PFSK-1 (cell line): ENCODE measurements at regions not wholly inside any gene's neighbourhood (a gene's known extent, or its start where the extent isn't known, plus 50 kb on each side); places are given as distances from the start of the nearest gene placed in this dataset.

Experiments
- FOXP2 ChIP-seq: optimal IDR thresholded peaks from 2 replicates; pipeline ENCODE3; 2011; ENCODE audit warnings: borderline replicate concordance, control low read depth, inconsistent platforms; ENCODE audit not compliant: insufficient read depth; ENCODE audit errors: extremely low read length, extremely low read depth
- POLR2AphosphoS5 ChIP-seq: IDR thresholded peaks from 2 replicates; pipeline ENCODE4 v1.6.1; 2012; ENCODE audit warnings: low read depth, mild to moderate bottlenecking, control low read depth, low read length, moderate library complexity
- REST ChIP-seq, 2 experiments: IDR thresholded peaks; 2 replicates each; pipeline versions ENCODE4 v1.6.1 to v1.8.0; 2011 to 2012; ENCODE audit warnings: low read depth in 2 of 2, low read length in 2 of 2, control low read depth in 1 of 2, inconsistent platforms in 1 of 2, mild to moderate bottlenecking in 1 of 2, moderate library complexity in 1 of 2; ENCODE audit not compliant: insufficient read depth in 1 of 2
- SIN3A ChIP-seq: IDR thresholded peaks from 2 replicates; pipeline ENCODE4 v1.6.1; 2012; ENCODE audit warnings: mild to moderate bottlenecking, low read length, moderate library complexity, borderline replicate concordance; ENCODE audit not compliant: insufficient read depth
- TAF1 ChIP-seq: IDR thresholded peaks from 2 replicates; pipeline ENCODE4 v1.6.1; 2012; ENCODE audit warnings: low read length, control low read depth, borderline replicate concordance; ENCODE audit not compliant: insufficient read depth

- TF ChIP-seq TAF1: no peak
- no peak for TF ChIP-seq POLR2AphosphoS5
Measured at GRCh38 chr12:124398578-124399227, 103.8 kb downstream of the RFLNA start.

- TF ChIP-seq TAF1 (no peak), POLR2AphosphoS5 (no peak), FOXP2 (no peak), REST (IDR thresholded peaks at IDR 0.05; ENCODE audit: insufficient read depth in 1 of 2, low read depth in 2 of 2, low read length in 2 of 2) (no peak), SIN3A (no peak)
Measured at GRCh38 chr12:124397807-124398577, 103.1 kb downstream of the RFLNA start.

DNA sequence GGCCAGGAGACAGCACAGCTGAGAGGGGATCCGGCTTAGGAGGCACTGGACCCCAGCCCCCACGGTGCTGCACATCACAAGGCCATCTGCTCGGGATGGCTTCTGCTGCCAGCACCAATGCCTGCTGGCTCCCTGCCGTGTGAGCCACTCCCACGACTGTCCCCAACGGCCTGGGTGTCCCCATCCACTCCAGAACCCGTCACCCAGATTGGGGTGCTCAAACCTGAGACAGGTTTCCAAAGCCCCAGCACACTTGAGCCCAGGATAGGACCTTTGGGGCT, 102.4 kb downstream of the RFLNA start:
- TF ChIP-seq TAF1 (no peak), POLR2AphosphoS5 (no peak), FOXP2 (no peak), REST (IDR thresholded peaks at IDR 0.05; ENCODE audit: insufficient read depth in 1 of 2, low read depth in 2 of 2, low read length in 2 of 2) (no peak), SIN3A (no peak)

- no peak for TF ChIP-seq TAF1
- no peak for TF ChIP-seq POLR2AphosphoS5
- no peak for TF ChIP-seq SIN3A
- TF ChIP-seq FOXP2: no peak
- no peak for TF ChIP-seq REST (IDR thresholded peaks at IDR 0.05; ENCODE audit: insufficient read depth in 1 of 2, low read depth in 2 of 2, low read length in 2 of 2)
Measured at GRCh38 chr12:124396544-124397398, 101.9 kb downstream of the RFLNA start.

DNA sequence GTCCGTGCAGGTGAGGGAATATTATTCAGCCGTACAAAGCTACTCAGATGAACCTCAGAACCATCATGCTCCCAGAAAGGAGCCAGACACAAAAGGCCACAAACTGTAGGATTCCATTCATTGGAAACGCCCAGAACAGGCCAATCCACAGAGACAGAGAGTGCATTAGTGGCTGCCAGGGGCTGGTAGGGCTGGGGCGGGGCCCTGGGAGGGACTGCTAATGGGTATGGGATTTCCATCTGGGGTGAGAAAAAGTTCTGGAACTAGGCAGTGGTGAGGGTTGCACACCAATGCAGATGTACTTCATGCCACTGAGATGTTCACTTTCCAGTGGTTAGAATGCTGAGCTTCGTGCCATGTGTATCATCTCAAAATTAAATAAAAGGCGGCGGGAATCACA, 101.1 kb downstream of the RFLNA start:
- no peak for TF ChIP-seq POLR2AphosphoS5
- no peak for TF ChIP-seq SIN3A
- no peak for TF ChIP-seq REST (IDR thresholded peaks at IDR 0.05; ENCODE audit: insufficient read depth in 1 of 2, low read depth in 2 of 2, low read length in 2 of 2)
- no peak for TF ChIP-seq TAF1
- TF ChIP-seq FOXP2: no peak
